HepG2 (cell line): ENCODE measurements at regions not wholly inside any gene's neighbourhood (a gene's known extent, or its start where the extent isn't known, plus 50 kb on each side); places are given as distances from the start of the nearest gene placed in this dataset.

Experiments used
- RAD51 ChIP-seq: fragments of 450-650 bp; IDR thresholded peaks from 2 replicates; pipeline ENCODE4 v1.6.1; 2016; ENCODE audit warnings: borderline replicate concordance
- U2AF2 ChIP-seq: fragments of 200-400 bp; formaldehyde crosslinking; IDR thresholded peaks from 2 replicates; pipeline ENCODE4 v1.6.1; 2017; ENCODE audit warnings: low read depth, mild to moderate bottlenecking, low read length
- TF ChIP-seq, protein P1 (sequence below), 2 experiments: IDR thresholded peaks; 2 replicates each; pipeline ENCODE4 v1.6.1; 2011 to 2012; ENCODE audit warnings: low read length in 2 of 2, borderline replicate concordance in 1 of 2, low read depth in 1 of 2, mild to moderate bottlenecking in 1 of 2, moderate library complexity in 1 of 2

DNA sequence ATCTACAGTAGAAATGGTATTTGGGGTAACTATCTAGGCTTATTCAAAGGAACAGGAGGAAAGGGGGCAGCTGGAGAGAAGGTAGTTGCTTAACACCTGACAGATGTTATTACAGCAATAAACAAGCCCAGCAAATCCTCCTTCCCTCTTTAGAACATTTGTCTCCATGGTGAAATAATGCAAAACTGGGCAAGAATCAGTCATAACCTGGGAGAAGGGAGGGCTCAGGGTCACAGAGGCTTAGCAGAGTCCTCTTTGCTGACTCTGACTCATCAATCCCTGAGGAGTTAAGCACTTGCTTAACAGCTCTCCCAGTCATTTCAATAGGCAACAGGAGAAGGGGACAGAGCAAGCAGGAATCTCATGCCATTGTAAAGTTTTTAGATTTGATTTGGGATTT lies 230.3 kb downstream of the IBTK start:
- TF ChIP-seq U2AF2 = no peak
- no peak for TF ChIP-seq RAD51
- TF ChIP-seq, protein P1, sequence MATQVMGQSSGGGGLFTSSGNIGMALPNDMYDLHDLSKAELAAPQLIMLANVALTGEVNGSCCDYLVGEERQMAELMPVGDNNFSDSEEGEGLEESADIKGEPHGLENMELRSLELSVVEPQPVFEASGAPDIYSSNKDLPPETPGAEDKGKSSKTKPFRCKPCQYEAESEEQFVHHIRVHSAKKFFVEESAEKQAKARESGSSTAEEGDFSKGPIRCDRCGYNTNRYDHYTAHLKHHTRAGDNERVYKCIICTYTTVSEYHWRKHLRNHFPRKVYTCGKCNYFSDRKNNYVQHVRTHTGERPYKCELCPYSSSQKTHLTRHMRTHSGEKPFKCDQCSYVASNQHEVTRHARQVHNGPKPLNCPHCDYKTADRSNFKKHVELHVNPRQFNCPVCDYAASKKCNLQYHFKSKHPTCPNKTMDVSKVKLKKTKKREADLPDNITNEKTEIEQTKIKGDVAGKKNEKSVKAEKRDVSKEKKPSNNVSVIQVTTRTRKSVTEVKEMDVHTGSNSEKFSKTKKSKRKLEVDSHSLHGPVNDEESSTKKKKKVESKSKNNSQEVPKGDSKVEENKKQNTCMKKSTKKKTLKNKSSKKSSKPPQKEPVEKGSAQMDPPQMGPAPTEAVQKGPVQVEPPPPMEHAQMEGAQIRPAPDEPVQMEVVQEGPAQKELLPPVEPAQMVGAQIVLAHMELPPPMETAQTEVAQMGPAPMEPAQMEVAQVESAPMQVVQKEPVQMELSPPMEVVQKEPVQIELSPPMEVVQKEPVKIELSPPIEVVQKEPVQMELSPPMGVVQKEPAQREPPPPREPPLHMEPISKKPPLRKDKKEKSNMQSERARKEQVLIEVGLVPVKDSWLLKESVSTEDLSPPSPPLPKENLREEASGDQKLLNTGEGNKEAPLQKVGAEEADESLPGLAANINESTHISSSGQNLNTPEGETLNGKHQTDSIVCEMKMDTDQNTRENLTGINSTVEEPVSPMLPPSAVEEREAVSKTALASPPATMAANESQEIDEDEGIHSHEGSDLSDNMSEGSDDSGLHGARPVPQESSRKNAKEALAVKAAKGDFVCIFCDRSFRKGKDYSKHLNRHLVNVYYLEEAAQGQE (IDR thresholded peaks at IDR 0.05; ENCODE audit: borderline replicate concordance in 1 of 2, low read depth in 1 of 2, low read length in 2 of 2) = no peak
